Head of caudate nucleus (tissue), 42 donors: ENCODE measurements at regions not wholly inside any gene's neighbourhood (a gene's known extent, or its start where the extent isn't known, plus 50 kb on each side); places are given as distances from the start of the nearest gene placed in this dataset.
"Not testable (repeated sequence)": the region's sequence is repeated elsewhere in the genome, so short reads cannot be mapped to it uniquely, and the experiment has no call there.

Experiments used
- DNase-seq, 42 donors: peaks; one replicate each; pipeline versions ENCODE4 v3.0.0 to v3.0.0-alpha.2; 2020 to 2021; ENCODE audit warnings: mixed read lengths in 7 of 42
- intact Hi-C: fragments of 100-400 bp; cut with DNase I; formaldehyde crosslinking; loops from one replicate; pipeline ENCODE4 v1.15.0; 2022

GRCh38 chr1:115537415-115537814, 104.4 kb upstream of the VANGL1 start:
- no peak for DNase-seq
- intact Hi-C loops, result no loop called here

- no peak for DNase-seq
- intact Hi-C loops, result no loop called here
Observed at GRCh38 chr1:115536279-115536816, 105.4 kb upstream of the VANGL1 start.

GRCh38 chr1:115534106-115534505, 107.7 kb upstream of the VANGL1 start:
- intact Hi-C loops, result no loop called here
- no peak for DNase-seq

GRCh38 chr1:115531631-115532264, 110.0 kb upstream of the VANGL1 start:
- no peak for DNase-seq
- intact Hi-C loops, result no loop called here

- DNase-seq, result no peak
- intact Hi-C loops, result no loop called here
Observed at GRCh38 chr1:115530407-115530806, 111.4 kb upstream of the VANGL1 start.

GRCh38 chr1:115529216-115529897, 112.4 kb upstream of the VANGL1 start:
- intact Hi-C loops, result no loop called here
- no peak for DNase-seq

GRCh38 chr1:115528336-115528735, 113.4 kb upstream of the VANGL1 start:
- intact Hi-C loops, DNase-seq: not testable (repeated sequence)

- intact Hi-C loops, result no loop called here
- DNase-seq, result no peak
Observed at GRCh38 chr1:115527746-115528145, 114.0 kb upstream of the VANGL1 start.

- intact Hi-C loops, result no loop called here
- no peak for DNase-seq
Observed at GRCh38 chr1:115526900-115527299, 114.9 kb upstream of the VANGL1 start.

GRCh38 chr1:115524236-115524635, 117.5 kb upstream of the VANGL1 start:
- DNase-seq, result no peak
- intact Hi-C loops, result no loop called here

GRCh38 chr1:115522386-115522785, 119.4 kb upstream of the VANGL1 start:
- intact Hi-C loops, result no loop called here

GRCh38 chr1:115515270-115515669, 126.5 kb upstream of the VANGL1 start:
- no peak for DNase-seq
- intact Hi-C loops, result no loop called here

More at GRCh38 chr1:115522386-115522785, 119.4 kb upstream of the VANGL1 start:
- DNase-seq, result no peak

- intact Hi-C loops, DNase-seq: not testable (repeated sequence)
Observed at GRCh38 chr1:115510226-115510625, 131.5 kb upstream of the VANGL1 start.

- no peak for DNase-seq
- intact Hi-C loops, result no loop called here
Observed at GRCh38 chr1:115507901-115508300, 133.9 kb upstream of the VANGL1 start.

GRCh38 chr1:115506924-115507589, 134.7 kb upstream of the VANGL1 start:
- peak in 10 of 42 donors; percentile 5 to 48 (median 22) for DNase-seq
- intact Hi-C loops, result no loop called here

- DNase-seq, result no peak
Observed at GRCh38 chr1:115506518-115506917, 135.3 kb upstream of the VANGL1 start.

GRCh38 chr1:115505148-115505571, 136.6 kb upstream of the VANGL1 start:
- no peak for DNase-seq
- intact Hi-C loops, result no loop called here

More at GRCh38 chr1:115506518-115506917, 135.3 kb upstream of the VANGL1 start:
- intact Hi-C loops, result no loop called here

GRCh38 chr1:115502183-115502582, 139.6 kb upstream of the VANGL1 start:
- intact Hi-C loops, DNase-seq: not testable (repeated sequence)

GRCh38 chr1:115501476-115501875, 140.3 kb upstream of the VANGL1 start:
- intact Hi-C loops, result no loop called here
- DNase-seq, result no peak

- no peak for DNase-seq
- intact Hi-C loops, result no loop called here
Observed at GRCh38 chr1:115499253-115499652, 142.5 kb upstream of the VANGL1 start.
